KMS-11 (cell line): ENCODE measurements at regions not wholly inside any gene's neighbourhood (a gene's known extent, or its start where the extent isn't known, plus 50 kb on each side); places are given as distances from the start of the nearest gene placed in this dataset.

Experiments used
- H2AFZ ChIP-seq: fragments of 200-600 bp; sonication (generic); 2 replicates; pipeline ENCODE4 v1.6.1; 2016; ENCODE audit warnings: antibody characterized with exemption, mixed run types, low read depth
- H3K27ac ChIP-seq: fragments of 200-600 bp; sonication (generic); 2 replicates; pipeline ENCODE4 v1.6.1; 2016; ENCODE audit warnings: mild to moderate bottlenecking, mixed run types
- H3K27me3 ChIP-seq: fragments of 200-600 bp; sonication (generic); 2 replicates; pipeline ENCODE4 v1.6.1; 2017; ENCODE audit warnings: mild to moderate bottlenecking, low read depth, mixed run types, moderate library complexity; ENCODE audit not compliant: insufficient read depth
- H3K36me3 ChIP-seq: fragments of 200-600 bp; sonication (generic); 2 replicates; pipeline ENCODE4 v1.6.1; 2017; ENCODE audit warnings: mild to moderate bottlenecking, mixed run types; ENCODE audit not compliant: insufficient read depth
- H3K4me1 ChIP-seq: fragments of 200-600 bp; sonication (generic); 2 replicates; pipeline ENCODE4 v1.6.1; 2016; ENCODE audit warnings: mild to moderate bottlenecking, low read depth, mixed run types; ENCODE audit not compliant: poor library complexity, severe bottlenecking
- H3K4me2 ChIP-seq: fragments of 200-600 bp; sonication (generic); 2 replicates; pipeline ENCODE4 v1.7.0; 2016; ENCODE audit warnings: mild to moderate bottlenecking, mixed run types
- H3K4me3 ChIP-seq: fragments of 200-600 bp; sonication (generic); IDR thresholded peaks from 2 replicates; pipeline ENCODE4 v1.6.1; 2017; ENCODE audit warnings: low read depth, low read length, mixed read lengths; ENCODE audit not compliant: insufficient read depth
- H3K79me2 ChIP-seq: fragments of 200-600 bp; sonication (generic); 2 replicates; pipeline ENCODE4 v1.6.1; 2016; ENCODE audit warnings: low read depth, mixed run types; ENCODE audit not compliant: insufficient read depth
- H3K9ac ChIP-seq: fragments of 200-600 bp; sonication (generic); 2 replicates; pipeline ENCODE4 v1.6.1; 2016; ENCODE audit warnings: mild to moderate bottlenecking, mixed run types
- H4K20me1 ChIP-seq: fragments of 200-600 bp; sonication (generic); 2 replicates; pipeline ENCODE4 v1.6.1; 2016; ENCODE audit warnings: mild to moderate bottlenecking, mixed run types; ENCODE audit not compliant: insufficient read depth
- TF ChIP-seq, protein P1 (sequence below): fragments of 200-600 bp; sonication (generic); conservative IDR thresholded peaks from 2 replicates; pipeline ENCODE4 v1.6.1; 2017; ENCODE audit warnings: low read depth, mild to moderate bottlenecking, antibody characterized with exemption, low read length, moderate library complexity, mixed read lengths

DNA sequence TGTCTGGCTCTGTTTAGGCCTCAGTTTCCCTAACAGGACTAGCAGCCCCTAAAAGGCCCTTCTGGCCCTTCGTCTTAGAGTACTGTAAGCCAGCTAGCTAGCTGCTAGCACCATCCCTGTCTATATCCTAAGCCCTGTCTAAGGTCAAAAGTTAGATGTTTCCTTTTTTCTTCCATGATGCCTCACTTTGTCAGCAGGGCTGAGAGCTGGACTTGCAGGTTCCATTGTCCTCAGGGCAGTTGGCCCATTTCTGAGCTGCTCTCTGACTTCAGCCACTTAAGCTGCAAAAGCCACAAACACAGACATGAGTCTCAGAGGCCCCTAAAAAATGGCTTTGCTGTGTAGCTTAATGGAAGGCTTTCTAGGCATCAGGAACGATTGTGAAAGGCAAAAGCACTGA, 187.7 kb downstream of the CBLN1 start:
- Histone ChIP-seq H3K4me2 (no peak overlapping the region), H3K27ac (no peak overlapping the region), H3K9ac (no peak overlapping the region), H2AFZ (no peak overlapping the region), H3K27me3 (no peaks in the 10 kb centered on the region), H3K36me3 (no peaks in the 10 kb centered on the region), H3K79me2 (no peaks in the 10 kb centered on the region), H3K4me3 (no peak overlapping the region), H3K4me1 (no peaks in the 10 kb centered on the region), H4K20me1 (no peaks in the 10 kb centered on the region)
- TF ChIP-seq, protein P1, sequence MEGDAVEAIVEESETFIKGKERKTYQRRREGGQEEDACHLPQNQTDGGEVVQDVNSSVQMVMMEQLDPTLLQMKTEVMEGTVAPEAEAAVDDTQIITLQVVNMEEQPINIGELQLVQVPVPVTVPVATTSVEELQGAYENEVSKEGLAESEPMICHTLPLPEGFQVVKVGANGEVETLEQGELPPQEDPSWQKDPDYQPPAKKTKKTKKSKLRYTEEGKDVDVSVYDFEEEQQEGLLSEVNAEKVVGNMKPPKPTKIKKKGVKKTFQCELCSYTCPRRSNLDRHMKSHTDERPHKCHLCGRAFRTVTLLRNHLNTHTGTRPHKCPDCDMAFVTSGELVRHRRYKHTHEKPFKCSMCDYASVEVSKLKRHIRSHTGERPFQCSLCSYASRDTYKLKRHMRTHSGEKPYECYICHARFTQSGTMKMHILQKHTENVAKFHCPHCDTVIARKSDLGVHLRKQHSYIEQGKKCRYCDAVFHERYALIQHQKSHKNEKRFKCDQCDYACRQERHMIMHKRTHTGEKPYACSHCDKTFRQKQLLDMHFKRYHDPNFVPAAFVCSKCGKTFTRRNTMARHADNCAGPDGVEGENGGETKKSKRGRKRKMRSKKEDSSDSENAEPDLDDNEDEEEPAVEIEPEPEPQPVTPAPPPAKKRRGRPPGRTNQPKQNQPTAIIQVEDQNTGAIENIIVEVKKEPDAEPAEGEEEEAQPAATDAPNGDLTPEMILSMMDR, result no peak

DNA sequence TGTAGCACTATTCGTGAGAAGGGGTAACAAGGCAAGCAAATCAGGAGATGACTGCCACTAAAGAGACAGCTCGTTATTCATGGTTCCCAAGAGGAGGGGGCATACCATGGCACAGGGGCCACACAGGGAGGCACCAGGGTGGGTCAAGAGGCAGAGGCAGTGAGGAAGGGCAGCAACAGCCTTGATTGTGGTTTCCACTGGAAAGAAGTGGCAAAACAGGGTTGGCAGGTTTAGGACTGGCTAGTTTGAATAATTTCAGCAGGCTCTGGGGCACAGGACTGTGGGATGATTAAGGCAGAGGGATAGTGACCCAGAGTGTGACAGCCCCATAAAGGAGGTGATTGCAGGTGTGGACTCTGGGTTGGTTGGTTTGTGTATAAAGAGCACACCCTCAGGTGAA, 188.9 kb downstream of the CBLN1 start:
- no peak overlapping the region for H3K4me3 ChIP-seq
- H4K20me1 ChIP-seq, result no peaks in the 10 kb centered on the region
- no peak overlapping the region for H3K9ac ChIP-seq
- H2AFZ ChIP-seq, result no peak overlapping the region
- no peaks in the 10 kb centered on the region for H3K36me3 ChIP-seq
- H3K4me1 ChIP-seq, result no peaks in the 10 kb centered on the region
- TF ChIP-seq, protein P1, result no peak
- no peaks in the 10 kb centered on the region for H3K79me2 ChIP-seq
- no peaks in the 10 kb centered on the region for H3K27me3 ChIP-seq
- H3K27ac ChIP-seq, result no peak overlapping the region
- H3K4me2 ChIP-seq, result no peak overlapping the region

DNA sequence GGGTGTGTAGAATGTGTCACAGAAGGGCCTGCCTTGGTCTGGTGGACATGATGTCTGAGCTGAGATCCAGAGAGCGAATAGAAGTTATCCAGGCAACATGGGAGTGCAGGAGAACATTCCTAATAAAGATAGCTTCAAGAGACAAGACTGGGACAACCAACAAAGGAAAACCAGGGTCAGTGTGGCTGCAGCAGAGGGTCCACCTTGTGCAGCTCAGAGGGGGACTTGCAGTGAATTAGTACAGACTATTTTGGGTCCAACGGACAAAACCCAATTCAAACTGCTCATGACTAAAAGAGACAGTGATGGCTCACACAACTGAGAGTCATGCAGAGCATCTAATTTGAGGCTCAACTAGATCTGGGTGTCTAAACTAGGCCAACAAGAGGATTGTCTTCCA, 192.1 kb downstream of the CBLN1 start:
- Histone ChIP-seq H3K4me2 (no peak overlapping the region), H3K4me1 (no peaks in the 10 kb centered on the region), H3K9ac (no peak overlapping the region), H4K20me1 (no peaks in the 10 kb centered on the region), H3K27ac (no peak overlapping the region), H3K36me3 (no peaks in the 10 kb centered on the region), H3K4me3 (no peak overlapping the region), H3K79me2 (no peaks in the 10 kb centered on the region), H3K27me3 (no peaks in the 10 kb centered on the region), H2AFZ (no peak overlapping the region)
- TF ChIP-seq, protein P1, result no peak

DNA sequence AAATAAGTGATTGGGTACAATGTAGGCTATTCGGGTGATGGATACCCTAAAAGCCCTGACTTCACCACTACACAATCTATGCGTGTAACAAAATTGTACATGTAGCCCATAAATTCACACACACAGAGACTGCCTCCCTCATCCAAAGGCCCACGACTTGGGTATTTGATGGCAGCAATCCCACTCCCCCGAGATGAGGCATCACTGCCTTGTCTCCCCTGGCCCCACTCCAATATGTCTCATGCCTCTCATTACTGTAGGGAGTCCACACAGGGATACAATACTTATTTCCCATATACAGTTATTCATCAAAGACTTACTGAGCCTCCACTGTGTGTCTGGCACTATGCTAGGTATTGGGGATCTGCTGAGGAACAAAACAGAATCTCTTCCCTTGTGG, 192.6 kb downstream of the CBLN1 start:
- Histone ChIP-seq H3K36me3 (no peaks in the 10 kb centered on the region), H3K9ac (no peak overlapping the region), H3K4me2 (no peak overlapping the region), H3K27ac (no peak overlapping the region), H3K4me3 (no peak overlapping the region), H4K20me1 (no peaks in the 10 kb centered on the region), H3K27me3 (no peaks in the 10 kb centered on the region), H3K4me1 (no peaks in the 10 kb centered on the region), H2AFZ (no peak overlapping the region), H3K79me2 (no peaks in the 10 kb centered on the region)
- TF ChIP-seq, protein P1, result no peak

DNA sequence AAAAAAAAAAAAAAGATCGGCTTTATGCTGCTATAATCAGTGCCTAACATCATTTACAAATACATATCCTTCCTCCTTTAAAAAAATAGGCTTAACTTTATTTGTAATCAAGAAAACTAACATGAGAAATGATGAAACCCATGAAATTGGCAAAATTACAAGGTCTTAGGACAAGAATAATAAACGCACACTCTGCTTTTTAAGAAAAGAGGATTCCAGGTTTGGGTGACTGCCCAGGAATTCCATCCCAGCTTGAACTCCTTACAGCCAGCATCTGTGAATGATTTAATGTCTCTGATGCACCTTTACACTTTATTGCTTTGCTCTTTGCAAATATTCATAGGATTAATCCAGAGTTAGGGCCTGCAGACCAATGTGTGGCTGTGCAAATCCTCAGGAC, 196.0 kb downstream of the CBLN1 start:
- Histone ChIP-seq H2AFZ (no peak overlapping the region), H4K20me1 (no peaks in the 10 kb centered on the region), H3K36me3 (no peaks in the 10 kb centered on the region), H3K4me1 (no peaks in the 10 kb centered on the region), H3K4me2 (no peak overlapping the region), H3K27ac (no peak overlapping the region), H3K9ac (no peak overlapping the region), H3K27me3 (no peaks in the 10 kb centered on the region), H3K79me2 (no peaks in the 10 kb centered on the region), H3K4me3 (no peak overlapping the region)
- TF ChIP-seq, protein P1, result no peak
